ENCODE measurements at regions not wholly inside any gene's neighbourhood (a gene's known extent, or its start where the extent isn't known, plus 50 kb on each side); places are given as distances from the start of the nearest gene placed in this dataset.

- TF ChIP-seq, protein P1, sequence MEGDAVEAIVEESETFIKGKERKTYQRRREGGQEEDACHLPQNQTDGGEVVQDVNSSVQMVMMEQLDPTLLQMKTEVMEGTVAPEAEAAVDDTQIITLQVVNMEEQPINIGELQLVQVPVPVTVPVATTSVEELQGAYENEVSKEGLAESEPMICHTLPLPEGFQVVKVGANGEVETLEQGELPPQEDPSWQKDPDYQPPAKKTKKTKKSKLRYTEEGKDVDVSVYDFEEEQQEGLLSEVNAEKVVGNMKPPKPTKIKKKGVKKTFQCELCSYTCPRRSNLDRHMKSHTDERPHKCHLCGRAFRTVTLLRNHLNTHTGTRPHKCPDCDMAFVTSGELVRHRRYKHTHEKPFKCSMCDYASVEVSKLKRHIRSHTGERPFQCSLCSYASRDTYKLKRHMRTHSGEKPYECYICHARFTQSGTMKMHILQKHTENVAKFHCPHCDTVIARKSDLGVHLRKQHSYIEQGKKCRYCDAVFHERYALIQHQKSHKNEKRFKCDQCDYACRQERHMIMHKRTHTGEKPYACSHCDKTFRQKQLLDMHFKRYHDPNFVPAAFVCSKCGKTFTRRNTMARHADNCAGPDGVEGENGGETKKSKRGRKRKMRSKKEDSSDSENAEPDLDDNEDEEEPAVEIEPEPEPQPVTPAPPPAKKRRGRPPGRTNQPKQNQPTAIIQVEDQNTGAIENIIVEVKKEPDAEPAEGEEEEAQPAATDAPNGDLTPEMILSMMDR (IDR thresholded peaks at IDR 0.05 in 2 of 3, conservative IDR thresholded peaks at IDR 0.05 in 1 of 3; ENCODE audit: borderline replicate concordance in 1 of 3, insufficient read depth in 1 of 3, low read depth in 2 of 3, low read length in 2 of 3) = no peak
- no peak for TF ChIP-seq EZH2phosphoT487 (IDR thresholded peaks at IDR 0.05; ENCODE audit: borderline replicate concordance)
Measured at GRCh38 chr1:29518183-29518835, 282.0 kb downstream of the PTPRU start.

All from HCT116 (cell line).